HUES48 (cell line): ENCODE measurements at regions not wholly inside any gene's neighbourhood (a gene's known extent, or its start where the extent isn't known, plus 50 kb on each side); places are given as distances from the start of the nearest gene placed in this dataset.
"Not testable (repeated sequence)": the region's sequence is repeated elsewhere in the genome, so short reads cannot be mapped to it uniquely, and the experiment has no call there.

ENCODE experiments used
- H3K27ac ChIP-seq: one replicate; pipeline ENCODE4 v1.7.0; 2013; ENCODE audit warnings: low read depth, low read length, inconsistent platforms
- H3K27me3 ChIP-seq: 2 replicates; pipeline ENCODE4 v1.6.1; 2013; ENCODE audit warnings: mild to moderate bottlenecking, low read length; ENCODE audit not compliant: control insufficient read depth, insufficient read depth
- H3K36me3 ChIP-seq: 2 replicates; pipeline ENCODE4 v1.6.1; 2013; ENCODE audit warnings: low read length; ENCODE audit not compliant: control insufficient read depth, insufficient read depth
- H3K4me1 ChIP-seq: 2 replicates; pipeline ENCODE4 v1.6.1; 2013; ENCODE audit warnings: mild to moderate bottlenecking, low read length; ENCODE audit not compliant: control insufficient read depth, insufficient read depth
- H3K4me3 ChIP-seq: 2 replicates; pipeline ENCODE4 v1.5.1; 2013; ENCODE audit warnings: mild to moderate bottlenecking, low read depth, low read length
- H3K9ac ChIP-seq: 2 replicates; pipeline ENCODE4 v1.6.1; 2013; ENCODE audit warnings: mild to moderate bottlenecking, low read depth, low read length, moderate library complexity
- H3K9me3 ChIP-seq: 2 replicates; pipeline ENCODE4 v1.6.1; 2013; ENCODE audit warnings: low read length; ENCODE audit not compliant: control insufficient read depth, insufficient read depth

DNA sequence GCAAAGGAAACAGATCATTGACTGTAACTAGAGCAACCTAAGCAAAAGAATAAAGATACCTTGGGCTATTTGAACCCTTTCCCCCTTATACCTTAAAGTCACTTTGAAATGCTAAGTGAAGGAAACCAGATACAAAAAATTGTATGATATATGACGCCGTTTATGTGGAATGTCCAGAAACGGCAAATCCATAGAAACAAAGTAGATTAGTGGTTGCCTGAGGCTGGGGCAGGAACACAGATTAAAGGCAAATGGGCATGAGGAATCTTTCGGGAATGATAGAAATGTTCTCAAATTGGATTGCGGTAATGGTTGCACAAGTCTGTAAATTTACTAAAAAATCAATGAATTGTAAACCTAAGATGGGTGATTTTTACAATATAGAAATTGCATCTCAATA is 160.1 kb upstream of the CCDC54 start:
- H3K27me3 ChIP-seq = no peaks in the 10 kb centered on the region
- H3K9me3 ChIP-seq = no peaks in the 10 kb centered on the region
- no peak overlapping the region for H3K27ac ChIP-seq
- H3K4me1 ChIP-seq = peaks cover 5% of the 10 kb centered on the region; the same call in 1 of the 2 replicates
- H3K36me3 ChIP-seq = no peaks in the 10 kb centered on the region
- H3K9ac ChIP-seq = no peak overlapping the region
- no peak overlapping the region for H3K4me3 ChIP-seq

DNA sequence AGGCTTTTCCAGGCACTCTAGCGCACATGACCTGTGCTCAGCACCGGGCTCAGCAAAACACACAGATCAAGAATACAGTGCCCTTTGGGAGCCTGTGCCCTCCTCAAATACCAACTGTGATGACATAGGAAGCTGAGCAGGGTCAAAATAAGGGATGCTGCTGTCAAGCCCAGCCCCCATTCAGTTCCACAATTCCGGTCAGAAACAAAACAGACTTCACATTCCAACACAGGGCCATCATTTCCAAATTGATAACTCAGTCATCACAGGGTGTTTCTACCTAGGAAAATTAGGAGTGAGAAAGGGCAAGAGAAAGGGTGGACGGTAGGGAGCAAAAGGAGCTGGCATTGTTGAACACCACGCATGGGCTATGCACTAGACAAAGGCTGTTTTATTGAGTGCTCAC is 158.4 kb upstream of the CCDC54 start:
- Histone ChIP-seq H3K27me3 (no peaks in the 10 kb centered on the region), H3K4me1 (peaks cover 5% of the 10 kb centered on the region; the same call in 1 of the 2 replicates), H3K9ac (no peak overlapping the region), H3K36me3 (no peaks in the 10 kb centered on the region), H3K27ac (no peak overlapping the region), H3K4me3 (no peak overlapping the region), H3K9me3 (no peaks in the 10 kb centered on the region)

DNA sequence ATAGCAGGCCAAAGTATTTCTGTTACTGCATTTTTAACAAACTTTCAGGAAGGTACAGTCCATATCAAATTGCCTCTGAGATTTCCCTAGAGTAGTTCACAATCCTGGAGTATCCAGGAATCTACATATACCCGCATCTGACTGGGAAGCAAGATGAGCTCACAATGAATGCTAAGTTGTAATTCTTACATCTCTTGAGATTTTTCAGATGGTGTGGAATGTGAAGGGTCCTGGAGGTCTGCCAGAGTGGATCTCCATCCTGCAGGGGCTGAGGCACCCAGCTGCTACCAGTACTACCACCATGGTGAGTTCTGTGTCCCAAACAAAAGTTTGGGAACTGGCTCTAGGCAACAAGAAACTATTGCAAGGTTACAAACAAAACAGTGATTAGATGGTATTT is 156.7 kb upstream of the CCDC54 start:
- no peaks in the 10 kb centered on the region for H3K27me3 ChIP-seq
- H3K9ac ChIP-seq = no peak overlapping the region
- no peak overlapping the region for H3K27ac ChIP-seq

DNA sequence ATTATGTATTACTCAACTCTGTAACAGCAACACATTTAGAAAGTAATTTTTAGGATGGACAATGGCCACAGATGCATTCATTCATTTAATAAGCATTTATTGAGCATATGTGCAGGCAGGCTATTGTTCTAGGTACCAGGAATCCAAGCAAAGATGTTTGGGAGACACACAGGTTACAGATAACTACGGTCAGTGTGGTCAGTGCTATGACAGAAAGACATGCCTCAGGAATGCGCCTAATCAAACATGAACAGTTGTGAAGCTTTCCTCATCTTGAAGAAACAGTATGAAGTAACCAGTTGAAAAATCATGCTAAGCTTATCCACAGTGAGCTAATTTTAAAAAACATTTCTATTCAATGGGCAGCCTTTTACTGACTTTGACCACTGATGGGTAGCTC is 155.4 kb upstream of the CCDC54 start:
- Histone ChIP-seq H3K9ac (no peak overlapping the region), H3K27me3 (no peaks in the 10 kb centered on the region), H3K27ac (no peak overlapping the region), H3K36me3 (no peaks in the 10 kb centered on the region), H3K4me3 (no peak overlapping the region), H3K9me3 (no peaks in the 10 kb centered on the region), H3K4me1 (no peaks in the 10 kb centered on the region)

More for the DNA sequence above, 156.7 kb upstream of the CCDC54 start:
- no peaks in the 10 kb centered on the region for H3K9me3 ChIP-seq
- H3K4me3 ChIP-seq = no peak overlapping the region
- H3K36me3 ChIP-seq = no peaks in the 10 kb centered on the region
- H3K4me1 ChIP-seq = peaks cover 5% of the 10 kb centered on the region; the same call in 1 of the 2 replicates

DNA sequence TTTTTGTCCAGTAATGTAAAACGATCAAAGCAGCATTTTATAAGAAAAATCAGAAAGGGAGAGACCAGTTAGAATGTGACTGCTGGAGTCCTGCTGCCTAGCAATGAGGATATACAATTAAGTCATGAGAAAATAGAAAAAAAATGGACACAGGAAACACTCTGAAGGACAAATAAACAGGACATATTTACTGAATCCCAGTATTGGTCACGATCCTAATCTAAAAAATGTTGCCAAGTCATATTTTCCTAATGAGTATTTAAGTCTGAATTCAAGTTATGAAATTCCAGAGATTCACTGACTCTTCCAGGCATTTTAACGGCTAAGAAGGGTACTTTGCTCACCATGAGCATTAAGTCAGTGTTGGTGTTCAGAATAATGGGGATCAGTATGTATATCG is 154.3 kb upstream of the CCDC54 start:
- H3K36me3 ChIP-seq = no peaks in the 10 kb centered on the region
- no peaks in the 10 kb centered on the region for H3K4me1 ChIP-seq
- no peak overlapping the region for H3K9ac ChIP-seq
- H3K27ac ChIP-seq = no peak overlapping the region
- H3K4me3 ChIP-seq = no peak overlapping the region
- no peaks in the 10 kb centered on the region for H3K9me3 ChIP-seq
- H3K27me3 ChIP-seq = no peaks in the 10 kb centered on the region

DNA sequence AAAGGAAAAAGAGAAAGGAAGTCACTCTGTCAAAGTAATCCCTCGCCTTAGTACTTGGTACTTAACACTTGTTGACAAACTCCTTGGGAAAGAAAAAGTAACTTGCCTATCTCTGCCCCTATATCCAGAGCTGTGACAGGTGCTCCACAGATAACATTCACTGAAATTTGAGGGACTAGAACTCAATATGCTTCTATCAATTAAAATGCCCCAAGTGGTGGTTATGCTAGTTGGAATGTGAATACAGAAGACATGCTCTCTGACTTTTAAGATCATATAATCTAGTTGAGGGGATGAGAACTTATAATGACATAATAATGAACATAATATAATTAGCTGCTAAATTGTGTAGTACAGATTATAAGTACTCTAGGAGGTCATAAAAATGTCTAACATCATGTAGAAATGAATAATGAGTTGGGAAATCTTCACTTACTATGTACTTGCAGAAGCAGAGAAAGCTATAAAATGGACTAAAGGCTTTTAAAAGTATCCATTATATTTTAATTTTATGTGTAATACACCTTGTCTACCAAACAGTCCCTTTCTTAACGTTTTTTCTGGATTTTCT is 153.1 kb upstream of the CCDC54 start:
- Histone ChIP-seq H3K9ac (no peak overlapping the region), H3K4me1 (no peaks in the 10 kb centered on the region), H3K36me3 (no peaks in the 10 kb centered on the region), H3K27ac (no peak overlapping the region), H3K9me3 (no peaks in the 10 kb centered on the region), H3K27me3 (no peaks in the 10 kb centered on the region), H3K4me3 (no peak overlapping the region)

DNA sequence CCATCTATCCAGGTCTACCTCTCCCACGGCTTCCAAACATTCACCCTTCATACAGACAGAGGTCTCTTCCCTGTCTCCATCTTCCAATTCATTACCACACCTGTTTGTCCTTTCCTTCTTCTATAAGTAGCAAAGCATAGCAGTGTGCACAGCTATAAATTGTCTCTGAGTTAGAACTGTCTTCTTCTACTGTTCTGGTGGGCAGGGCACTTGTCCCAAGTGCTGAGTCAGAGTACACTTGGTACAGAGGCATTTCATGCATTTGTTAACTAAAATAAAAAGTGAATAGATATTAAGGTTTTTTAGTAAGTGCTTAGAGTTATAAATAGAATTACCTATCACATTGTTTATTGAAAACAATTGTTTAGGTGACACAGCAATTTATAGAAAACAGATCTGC is 150.1 kb upstream of the CCDC54 start:
- Histone ChIP-seq H3K9ac (no peak overlapping the region), H3K4me1 (no peaks in the 10 kb centered on the region; the same call in 1 of the 2 replicates), H3K27ac (no peak overlapping the region), H3K9me3 (no peaks in the 10 kb centered on the region), H3K27me3 (no peaks in the 10 kb centered on the region), H3K4me3 (no peak overlapping the region), H3K36me3 (no peaks in the 10 kb centered on the region)

DNA sequence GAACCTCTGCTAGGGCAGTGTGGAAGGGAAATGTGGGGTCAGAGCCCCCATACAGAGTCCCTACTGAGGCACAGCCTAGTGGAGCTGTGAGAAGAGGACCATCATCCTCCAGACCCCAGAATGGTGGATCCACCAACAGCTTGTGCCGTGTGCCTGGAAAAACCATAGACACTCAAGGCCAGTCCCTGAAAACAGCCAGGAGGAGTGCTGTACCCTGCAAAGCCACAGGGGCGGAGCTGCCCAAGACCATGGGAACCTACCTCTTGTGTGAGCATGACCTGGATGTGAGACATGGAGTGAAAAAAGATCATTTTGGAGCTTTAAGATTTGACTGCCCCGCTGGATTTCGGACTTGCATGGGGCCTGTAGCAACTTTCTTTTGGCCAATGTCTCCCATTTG is 143.4 kb upstream of the CCDC54 start:
- not testable (repeated sequence) for H3K27ac ChIP-seq, H3K4me1 ChIP-seq, H3K9ac ChIP-seq, H3K27me3 ChIP-seq, H3K9me3 ChIP-seq, H3K4me3 ChIP-seq, H3K36me3 ChIP-seq

DNA sequence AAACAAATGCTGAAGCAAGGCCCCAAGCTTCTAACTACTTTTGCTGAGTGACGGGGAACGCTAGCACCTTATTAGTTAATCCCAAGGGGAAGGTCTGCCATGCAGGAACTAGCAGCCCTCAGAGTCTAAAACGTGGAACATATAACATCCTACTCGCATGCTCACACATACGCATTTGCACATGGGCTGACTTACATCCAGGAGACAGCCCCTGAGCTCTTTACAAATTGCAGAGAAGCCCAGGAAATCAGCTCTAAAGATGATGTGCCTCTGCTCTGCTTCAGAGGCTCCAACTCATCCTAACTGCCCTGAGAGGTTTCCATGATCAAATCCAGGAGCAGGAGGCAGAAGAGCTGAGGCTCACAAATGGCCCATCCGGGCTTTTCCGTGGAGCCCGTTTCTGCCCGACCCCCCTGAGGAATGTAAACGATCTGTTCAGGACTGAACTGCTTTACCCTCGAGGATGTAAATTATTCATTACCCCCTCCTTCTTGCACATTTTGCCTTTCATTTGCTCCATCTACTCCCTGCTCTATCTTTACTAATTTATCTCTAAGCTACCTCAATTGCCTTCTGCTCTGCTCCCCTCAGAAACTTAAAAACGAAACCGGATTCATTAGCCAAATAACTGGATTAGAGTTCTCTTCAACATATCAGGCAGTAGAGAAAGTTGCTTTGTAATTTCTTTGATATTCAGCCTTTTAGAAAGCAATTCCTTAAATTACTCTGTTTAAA is 141.9 kb upstream of the CCDC54 start:
- Histone ChIP-seq H3K36me3 (no peaks in the 10 kb centered on the region), H3K4me3 (no peak overlapping the region), H3K9me3 (no peaks in the 10 kb centered on the region), H3K27me3 (peaks cover 7% of the 10 kb centered on the region; the same call in 1 of the 2 replicates), H3K9ac (no peak overlapping the region), H3K4me1 (peaks cover 4% of the 10 kb centered on the region), H3K27ac (no peak overlapping the region)

DNA sequence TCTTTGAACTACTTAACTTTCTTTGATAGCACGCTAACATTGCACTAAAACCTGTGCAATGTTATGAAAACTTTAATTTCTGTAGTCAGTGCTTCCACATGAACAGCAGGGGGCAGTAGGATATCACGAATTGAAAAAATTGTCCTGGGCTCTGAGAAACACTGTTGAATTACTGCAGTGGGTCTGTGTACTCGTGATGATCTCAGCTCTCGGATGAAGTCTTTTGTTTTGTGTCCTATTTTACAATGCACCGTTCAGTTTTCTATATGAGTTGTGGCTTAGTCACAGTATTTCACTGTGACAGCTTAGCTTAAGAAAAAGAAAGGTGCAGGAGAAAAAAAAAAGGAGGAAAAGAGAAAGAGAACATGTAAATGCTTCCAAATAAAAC is 141.3 kb upstream of the CCDC54 start:
- no peak overlapping the region for H3K9ac ChIP-seq
- H3K27ac ChIP-seq = no peak overlapping the region
- no peaks in the 10 kb centered on the region for H3K36me3 ChIP-seq
- peaks cover 4% of the 10 kb centered on the region for H3K4me1 ChIP-seq
- H3K27me3 ChIP-seq = peaks cover 10% of the 10 kb centered on the region
- no peak overlapping the region; the same call in 1 of the 2 replicates for H3K4me3 ChIP-seq
- H3K9me3 ChIP-seq = no peaks in the 10 kb centered on the region

DNA sequence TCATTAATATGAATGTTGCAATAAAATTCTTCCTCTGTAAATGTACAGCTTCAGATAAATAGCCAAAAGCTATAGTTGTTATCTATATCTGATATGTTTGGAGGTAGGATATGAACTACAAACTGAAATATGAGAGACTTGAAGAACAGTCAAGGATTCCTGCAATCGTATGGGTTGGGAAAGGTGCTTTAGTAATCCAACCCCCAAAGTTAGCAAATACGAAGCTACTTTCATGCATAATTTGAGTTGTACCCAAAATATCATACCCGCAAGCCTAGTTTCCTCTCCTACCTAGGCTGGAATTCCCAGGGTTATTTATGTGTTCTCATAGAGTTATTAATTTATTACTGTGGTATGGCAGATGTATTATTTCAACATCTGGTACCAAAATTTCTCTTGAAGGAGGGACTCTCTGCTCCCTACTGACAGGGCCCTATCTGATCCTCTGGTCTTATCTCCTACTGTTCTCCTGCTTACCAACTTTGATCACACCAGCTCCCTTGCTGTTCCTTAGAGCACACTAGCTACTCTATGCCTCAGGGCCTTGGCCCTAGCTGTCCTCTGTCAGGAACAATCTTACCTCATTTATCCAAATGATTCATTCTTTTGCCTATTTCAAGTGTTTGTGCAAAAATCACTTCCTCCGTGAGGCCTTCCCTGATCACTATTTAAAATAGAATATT is 140.4 kb upstream of the CCDC54 start:
- Histone ChIP-seq H3K4me3 (no peak overlapping the region), H3K9me3 (no peaks in the 10 kb centered on the region), H3K36me3 (no peaks in the 10 kb centered on the region), H3K27ac (no peak overlapping the region), H3K27me3 (peaks cover 16% of the 10 kb centered on the region), H3K4me1 (peaks cover 6% of the 10 kb centered on the region), H3K9ac (no peak overlapping the region)
